AG04449 (cell line): ENCODE measurements at regions not wholly inside any gene's neighbourhood (a gene's known extent, or its start where the extent isn't known, plus 50 kb on each side); places are given as distances from the start of the nearest gene placed in this dataset.

ENCODE experiments used
- CTCF ChIA-PET: fragments of 350-600 bp; formaldehyde crosslinking; extraction: SDS; loops from one replicate; lab custom pipeline; 2021; ENCODE audit warnings: antibody characterized with exemption; lab: Yijun Ruan, JAX
- POLR2A ChIA-PET: fragments of 400-600, 350-600 bp; formaldehyde crosslinking; extraction: SDS; loops from one replicate; lab custom pipeline; 2020; ENCODE audit warnings: antibody characterized with exemption, inconsistent platforms; lab: Yijun Ruan, JAX
- DNase-seq: peaks from one replicate; pipeline ENCODE4 v3.0.0-alpha.2; 2010; ENCODE audit warnings: low read depth, low spot score
- H3K4me3 ChIP-seq: 2 replicates; pipeline ENCODE4 v1.5.1; 2011; ENCODE audit warnings: low read depth, mild to moderate bottlenecking, control low read depth, low read length
- TF ChIP-seq, protein P1 (sequence below): IDR thresholded peaks from one replicate; pipeline ENCODE4 v1.5.1; 2011; ENCODE audit warnings: mild to moderate bottlenecking, moderate library complexity, low read length, control low read depth, inconsistent platforms; ENCODE audit not compliant: insufficient read depth; ENCODE audit errors: missing control alignments

- H3K4me3 ChIP-seq = no peak overlapping the region
- CTCF ChIA-PET = interaction anchor here (1.1 to 2.1 kb wide), 4 partner anchors 9 to 86 kb away, joined by 4 to 7 read pairs (median 5); no protein-coding TSS in a partner anchor
- TF ChIP-seq, protein P1, sequence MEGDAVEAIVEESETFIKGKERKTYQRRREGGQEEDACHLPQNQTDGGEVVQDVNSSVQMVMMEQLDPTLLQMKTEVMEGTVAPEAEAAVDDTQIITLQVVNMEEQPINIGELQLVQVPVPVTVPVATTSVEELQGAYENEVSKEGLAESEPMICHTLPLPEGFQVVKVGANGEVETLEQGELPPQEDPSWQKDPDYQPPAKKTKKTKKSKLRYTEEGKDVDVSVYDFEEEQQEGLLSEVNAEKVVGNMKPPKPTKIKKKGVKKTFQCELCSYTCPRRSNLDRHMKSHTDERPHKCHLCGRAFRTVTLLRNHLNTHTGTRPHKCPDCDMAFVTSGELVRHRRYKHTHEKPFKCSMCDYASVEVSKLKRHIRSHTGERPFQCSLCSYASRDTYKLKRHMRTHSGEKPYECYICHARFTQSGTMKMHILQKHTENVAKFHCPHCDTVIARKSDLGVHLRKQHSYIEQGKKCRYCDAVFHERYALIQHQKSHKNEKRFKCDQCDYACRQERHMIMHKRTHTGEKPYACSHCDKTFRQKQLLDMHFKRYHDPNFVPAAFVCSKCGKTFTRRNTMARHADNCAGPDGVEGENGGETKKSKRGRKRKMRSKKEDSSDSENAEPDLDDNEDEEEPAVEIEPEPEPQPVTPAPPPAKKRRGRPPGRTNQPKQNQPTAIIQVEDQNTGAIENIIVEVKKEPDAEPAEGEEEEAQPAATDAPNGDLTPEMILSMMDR = no peak
- no peak for DNase-seq
- POLR2A ChIA-PET = no interaction called here
Measured at GRCh38 chr12:68406911-68407310, 74.7 kb upstream of the MDM1 start.

DNA sequence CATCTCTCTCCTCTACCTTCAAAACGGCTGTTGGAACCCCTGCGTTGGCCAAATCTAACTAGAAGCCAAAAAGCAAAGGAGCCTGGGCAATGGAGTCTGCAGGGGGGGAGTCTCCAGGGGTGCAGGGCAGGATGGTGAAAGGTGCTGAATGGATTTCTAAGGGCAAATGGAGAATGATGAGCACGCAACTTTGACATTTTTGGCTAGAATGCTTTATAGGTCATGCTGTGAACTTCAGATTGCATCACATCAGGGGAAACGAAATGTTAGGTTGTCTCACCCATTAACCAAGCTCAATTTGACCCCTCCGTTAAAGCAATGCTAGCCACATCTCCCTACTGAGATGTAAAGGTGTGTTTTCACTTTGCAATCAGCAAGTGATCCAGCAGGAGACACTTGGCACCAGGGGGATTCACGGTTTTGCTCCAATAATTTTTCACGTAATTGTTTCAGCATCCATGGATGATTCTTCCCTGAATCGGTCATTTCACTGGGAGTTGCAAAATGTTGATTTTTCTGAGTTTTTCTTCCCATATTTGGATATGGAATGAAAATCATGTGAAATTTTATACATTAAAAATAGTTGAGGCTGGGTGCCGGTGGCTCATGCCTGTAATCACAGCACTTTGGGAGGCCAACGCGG is 78.0 kb upstream of the MDM1 start:
- H3K4me3 ChIP-seq = no peak overlapping the region
- ChIA-PET POLR2A (no interaction called here), CTCF (no interaction called here)
- TF ChIP-seq, protein P1 = no peak
- DNase-seq = no peak

DNA sequence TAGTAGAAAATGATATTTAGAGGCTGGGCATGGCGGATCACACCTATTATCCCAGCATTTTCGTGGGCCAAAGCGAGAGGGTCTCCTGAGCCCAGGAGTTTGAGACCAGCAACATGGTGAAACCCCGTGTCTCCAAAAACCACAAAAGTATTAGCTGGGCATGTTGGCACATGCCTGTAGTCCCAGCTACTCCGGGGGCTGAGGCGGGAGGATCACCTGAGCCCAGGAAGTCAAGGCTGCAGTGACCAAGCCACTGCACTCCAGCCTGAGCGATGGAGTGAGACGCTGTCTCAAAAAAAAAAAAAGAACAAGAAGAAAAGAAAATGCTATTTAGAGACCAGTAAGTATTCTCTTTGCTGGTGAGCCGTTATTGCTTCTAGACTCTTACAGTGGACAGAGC is 79.2 kb upstream of the MDM1 start:
- no peak for DNase-seq
- TF ChIP-seq, protein P1 = no peak
- ChIA-PET POLR2A (no interaction called here), CTCF (no interaction called here)
- no peak overlapping the region for H3K4me3 ChIP-seq

- ChIA-PET CTCF (interaction anchor here (0.7 to 1.3 kb wide), 3 partner anchors 8 to 56 kb away, joined by 3 to 7 read pairs (median 3); no protein-coding TSS in a partner anchor), POLR2A (no interaction called here)
- H3K4me3 ChIP-seq = no peak overlapping the region
- DNase-seq = no peak
- TF ChIP-seq, protein P1 = no peak
Measured at GRCh38 chr12:68414988-68415387, 82.8 kb upstream of the MDM1 start.

- ChIA-PET CTCF (interaction anchor here (1.3 kb wide), 1 partner anchor 9 kb away, joined by 7 read pairs; no protein-coding TSS in a partner anchor), POLR2A (interaction anchor here (1.0 kb wide), 1 partner anchor 11 kb away, joined by 3 read pairs; no protein-coding TSS in a partner anchor)
- TF ChIP-seq, protein P1 = no peak
- no peak for DNase-seq
- no peak overlapping the region for H3K4me3 ChIP-seq
Measured at GRCh38 chr12:68416350-68416749, 84.2 kb upstream of the MDM1 start.

DNA sequence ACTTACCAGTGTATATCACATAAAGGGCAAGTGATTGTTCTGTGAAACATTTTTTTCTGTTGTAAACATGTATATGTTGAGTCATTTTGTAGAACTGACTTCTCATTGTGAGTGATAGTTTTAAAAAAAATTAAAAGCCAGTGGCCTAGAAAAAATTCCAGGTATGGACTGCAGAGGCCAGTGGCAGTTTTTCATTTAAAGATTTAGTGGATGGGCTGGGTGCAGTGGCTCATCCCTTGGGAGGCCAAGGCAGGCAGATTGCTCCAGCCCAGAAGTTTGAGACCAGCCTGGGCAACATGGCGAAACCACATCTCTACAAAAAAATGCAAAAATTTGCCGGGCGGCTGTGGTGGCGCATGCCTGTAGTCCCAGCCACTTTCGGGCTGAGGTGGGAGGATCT is 84.7 kb upstream of the MDM1 start:
- H3K4me3 ChIP-seq = no peak overlapping the region
- DNase-seq = no peak
- TF ChIP-seq, protein P1 = no peak
- ChIA-PET CTCF (no interaction called here), POLR2A (no interaction called here)
